HepG2 (cell line): ENCODE measurements at regions not wholly inside any gene's neighbourhood (a gene's known extent, or its start where the extent isn't known, plus 50 kb on each side); places are given as distances from the start of the nearest gene placed in this dataset.

Experiments used
- BCL6 ChIP-seq: IDR thresholded peaks from 2 replicates; pipeline ENCODE4 v1.6.1; 2016; ENCODE audit warnings: missing genetic modification reagents, missing compliant biosample characterization
- DNMT3B ChIP-seq: conservative IDR thresholded peaks from 2 replicates; pipeline ENCODE4 v1.6.1; 2016; ENCODE audit warnings: missing biosample characterization, control low read depth
- FOXK1 ChIP-seq: sonication (generic); formaldehyde crosslinking; IDR thresholded peaks from 2 replicates; pipeline ENCODE4 v1.4.0; 2020; ENCODE audit warnings: low read depth, missing genetic modification reagents, borderline replicate concordance
- GMEB2 ChIP-seq: IDR thresholded peaks from 2 replicates; pipeline ENCODE4 v1.6.1; 2016; ENCODE audit warnings: missing biosample characterization, missing genetic modification reagents, low read depth
- HDAC6 ChIP-seq: fragments of 200-600 bp; sonication (generic); IDR thresholded peaks from 2 replicates; pipeline ENCODE4 v1.7.0; 2017; ENCODE audit warnings: mild to moderate bottlenecking, antibody characterized with exemption, low read length, low read depth
- JDP2 ChIP-seq: sonication (generic); formaldehyde crosslinking; IDR thresholded peaks from 2 replicates; pipeline ENCODE4 v1.8.1; 2022; ENCODE audit warnings: missing genetic modification reagents, borderline replicate concordance
- MED1 ChIP-seq: sonication (generic); formaldehyde crosslinking; IDR thresholded peaks from 2 replicates; pipeline ENCODE4 v1.4.0; 2020; ENCODE audit warnings: missing genetic modification reagents
- MEIS1 ChIP-seq: sonication (generic); formaldehyde crosslinking; IDR thresholded peaks from 2 replicates; pipeline ENCODE4 v1.9.0; 2021; ENCODE audit warnings: mild to moderate bottlenecking, missing genetic modification reagents, moderate library complexity, borderline replicate concordance
- NFE2L1 ChIP-seq: sonication (generic); formaldehyde crosslinking; IDR thresholded peaks from 2 replicates; pipeline ENCODE4 v1.4.0; 2020; ENCODE audit warnings: missing genetic modification reagents, mild to moderate bottlenecking, borderline replicate concordance
- PHB2 ChIP-seq: fragments of 450-650 bp; IDR thresholded peaks from 2 replicates; pipeline ENCODE4 v1.6.1; 2018; ENCODE audit not compliant: partially characterized antibody
- PRMT3 ChIP-seq: sonication (generic); formaldehyde crosslinking; IDR thresholded peaks from 2 replicates; pipeline ENCODE4 v1.8.1; 2022; ENCODE audit warnings: low read depth, mild to moderate bottlenecking, moderate library complexity, missing genetic modification reagents, borderline replicate concordance
- SMARCC2 ChIP-seq: fragments of 450-650 bp; IDR thresholded peaks from 2 replicates; pipeline ENCODE4 v1.6.1; 2017; ENCODE audit warnings: antibody characterized with exemption, mild to moderate bottlenecking
- TFDP1 ChIP-seq: IDR thresholded peaks from 2 replicates; pipeline ENCODE4 v1.6.1; 2016; ENCODE audit warnings: missing compliant biosample characterization, missing genetic modification reagents, borderline replicate concordance
- THYN1 ChIP-seq: sonication (generic); formaldehyde crosslinking; IDR thresholded peaks from 2 replicates; pipeline ENCODE4 v1.8.1; 2023; ENCODE audit warnings: low read depth, mild to moderate bottlenecking, moderate library complexity, missing genetic modification reagents, borderline replicate concordance
- ZFP82 ChIP-seq: sonication (generic); formaldehyde crosslinking; IDR thresholded peaks from 2 replicates; pipeline ENCODE4 v1.5.1; 2020; ENCODE audit warnings: mild to moderate bottlenecking, missing genetic modification reagents, borderline replicate concordance
- ZNF138 ChIP-seq: sonication (generic); formaldehyde crosslinking; IDR thresholded peaks from 2 replicates; pipeline ENCODE4 v1.5.0; 2020; ENCODE audit warnings: mild to moderate bottlenecking, low read depth, missing genetic modification reagents
- ZNF235 ChIP-seq: sonication (generic); formaldehyde crosslinking; IDR thresholded peaks from 2 replicates; pipeline ENCODE4 v1.8.1; 2023; ENCODE audit warnings: mild to moderate bottlenecking, missing genetic modification reagents, borderline replicate concordance
- ZNF329 ChIP-seq: sonication (generic); formaldehyde crosslinking; IDR thresholded peaks from 2 replicates; pipeline ENCODE4 v1.9.0; 2021; ENCODE audit warnings: low read depth, mild to moderate bottlenecking, missing genetic modification reagents
- ZNF891 ChIP-seq: sonication (generic); formaldehyde crosslinking; IDR thresholded peaks from 2 replicates; pipeline ENCODE4 v1.5.0; 2020; ENCODE audit warnings: mild to moderate bottlenecking, missing genetic modification reagents
- ZSCAN29 ChIP-seq: sonication (generic); formaldehyde crosslinking; conservative IDR thresholded peaks from 2 replicates; pipeline ENCODE4 v1.4.0; 2020; ENCODE audit warnings: mild to moderate bottlenecking, missing genetic modification reagents
- TF ChIP-seq, protein P1 (sequence below): sonication (generic); formaldehyde crosslinking; IDR thresholded peaks from 2 replicates; pipeline ENCODE4 v1.5.0; 2020; ENCODE audit warnings: mild to moderate bottlenecking, missing genetic modification reagents, borderline replicate concordance
- TF ChIP-seq, protein P2 (sequence below): sonication (generic); formaldehyde crosslinking; IDR thresholded peaks from 2 replicates; pipeline ENCODE4 v1.4.0; 2020; ENCODE audit warnings: missing genetic modification reagents
- TF ChIP-seq, protein P3 (sequence below): sonication (generic); formaldehyde crosslinking; IDR thresholded peaks from 2 replicates; pipeline ENCODE4 v1.9.0; 2021; ENCODE audit warnings: missing genetic modification reagents, mild to moderate bottlenecking, borderline replicate concordance

- TF ChIP-seq, protein P1, sequence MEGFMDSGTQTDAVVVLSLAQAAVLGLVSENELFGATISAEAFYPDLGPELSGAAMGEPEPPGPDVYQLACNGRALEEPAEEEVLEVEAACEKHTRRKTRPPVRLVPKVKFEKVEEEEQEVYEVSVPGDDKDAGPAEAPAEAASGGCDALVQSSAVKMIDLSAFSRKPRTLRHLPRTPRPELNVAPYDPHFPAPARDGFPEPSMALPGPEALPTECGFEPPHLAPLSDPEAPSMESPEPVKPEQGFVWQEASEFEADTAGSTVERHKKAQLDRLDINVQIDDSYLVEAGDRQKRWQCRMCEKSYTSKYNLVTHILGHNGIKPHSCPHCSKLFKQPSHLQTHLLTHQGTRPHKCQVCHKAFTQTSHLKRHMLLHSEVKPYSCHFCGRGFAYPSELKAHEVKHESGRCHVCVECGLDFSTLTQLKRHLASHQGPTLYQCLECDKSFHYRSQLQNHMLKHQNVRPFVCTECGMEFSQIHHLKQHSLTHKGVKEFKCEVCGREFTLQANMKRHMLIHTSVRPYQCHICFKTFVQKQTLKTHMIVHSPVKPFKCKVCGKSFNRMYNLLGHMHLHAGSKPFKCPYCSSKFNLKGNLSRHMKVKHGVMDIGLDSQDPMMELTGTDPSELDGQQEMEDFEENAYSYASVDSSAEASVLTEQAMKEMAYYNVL (CRISPR knock-in tag): no peak
- TF ChIP-seq ZNF329 (CRISPR knock-in tag) (no peak), TFDP1 (CRISPR knock-in tag) (no peak), PHB2 (no peak), GMEB2 (no peak), JDP2 (CRISPR knock-in tag) (no peak), ZNF235 (no peak), PRMT3 (CRISPR knock-in tag) (no peak), ZNF138 (CRISPR knock-in tag) (no peak), THYN1 (no peak), DNMT3B (no peak), NFE2L1 (no peak), ZNF891 (CRISPR knock-in tag) (no peak), FOXK1 (no peak), MEIS1 (CRISPR knock-in tag) (no peak), ZSCAN29 (no peak), MED1 (CRISPR knock-in tag) (no peak), ZFP82 (CRISPR knock-in tag) (no peak), BCL6 (CRISPR knock-in tag) (no peak), SMARCC2 (no peak), HDAC6 (no peak)
- TF ChIP-seq, protein P2, sequence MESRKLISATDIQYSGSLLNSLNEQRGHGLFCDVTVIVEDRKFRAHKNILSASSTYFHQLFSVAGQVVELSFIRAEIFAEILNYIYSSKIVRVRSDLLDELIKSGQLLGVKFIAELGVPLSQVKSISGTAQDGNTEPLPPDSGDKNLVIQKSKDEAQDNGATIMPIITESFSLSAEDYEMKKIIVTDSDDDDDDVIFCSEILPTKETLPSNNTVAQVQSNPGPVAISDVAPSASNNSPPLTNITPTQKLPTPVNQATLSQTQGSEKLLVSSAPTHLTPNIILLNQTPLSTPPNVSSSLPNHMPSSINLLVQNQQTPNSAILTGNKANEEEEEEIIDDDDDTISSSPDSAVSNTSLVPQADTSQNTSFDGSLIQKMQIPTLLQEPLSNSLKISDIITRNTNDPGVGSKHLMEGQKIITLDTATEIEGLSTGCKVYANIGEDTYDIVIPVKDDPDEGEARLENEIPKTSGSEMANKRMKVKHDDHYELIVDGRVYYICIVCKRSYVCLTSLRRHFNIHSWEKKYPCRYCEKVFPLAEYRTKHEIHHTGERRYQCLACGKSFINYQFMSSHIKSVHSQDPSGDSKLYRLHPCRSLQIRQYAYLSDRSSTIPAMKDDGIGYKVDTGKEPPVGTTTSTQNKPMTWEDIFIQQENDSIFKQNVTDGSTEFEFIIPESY (CRISPR knock-in tag): no peak
- TF ChIP-seq, protein P3, sequence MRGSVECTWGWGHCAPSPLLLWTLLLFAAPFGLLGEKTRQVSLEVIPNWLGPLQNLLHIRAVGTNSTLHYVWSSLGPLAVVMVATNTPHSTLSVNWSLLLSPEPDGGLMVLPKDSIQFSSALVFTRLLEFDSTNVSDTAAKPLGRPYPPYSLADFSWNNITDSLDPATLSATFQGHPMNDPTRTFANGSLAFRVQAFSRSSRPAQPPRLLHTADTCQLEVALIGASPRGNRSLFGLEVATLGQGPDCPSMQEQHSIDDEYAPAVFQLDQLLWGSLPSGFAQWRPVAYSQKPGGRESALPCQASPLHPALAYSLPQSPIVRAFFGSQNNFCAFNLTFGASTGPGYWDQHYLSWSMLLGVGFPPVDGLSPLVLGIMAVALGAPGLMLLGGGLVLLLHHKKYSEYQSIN: no peak
Observed at GRCh38 chr9:129405089-129405826, 215.6 kb downstream of the C9orf50 start (continued).
